Activated CD4-positive, alpha-beta T cell treated with anti-CD3 and anti-CD28 coated beads for 4 hours (primary cell): ENCODE measurements at regions not wholly inside any gene's neighbourhood (a gene's known extent, or its start where the extent isn't known, plus 50 kb on each side); places are given as distances from the start of the nearest gene placed in this dataset.
"Not testable (repeated sequence)": the region's sequence is repeated elsewhere in the genome, so short reads cannot be mapped to it uniquely, and the experiment has no call there.

ENCODE experiments used
- DNase-seq, 2 donors: peaks; one replicate each; pipeline ENCODE4 v3.0.0-alpha.2; 2020

- no peak for DNase-seq
Observed at GRCh38 chr13:63551731-63552130, 2136.1 kb upstream of the PCDH20 start.

GRCh38 chr13:63546524-63546923 lies 2130.9 kb upstream of the PCDH20 start:
- DNase-seq = no peak

- no peak for DNase-seq
Observed at GRCh38 chr13:63542770-63543169, 2127.1 kb upstream of the PCDH20 start.

- no peak for DNase-seq
Observed at GRCh38 chr13:63541336-63541735, 2125.7 kb upstream of the PCDH20 start.

GRCh38 chr13:63540061-63540460 lies 2124.4 kb upstream of the PCDH20 start:
- DNase-seq = no peak

GRCh38 chr13:63517371-63517770 lies 2101.7 kb upstream of the PCDH20 start:
- no peak for DNase-seq

GRCh38 chr13:63516124-63516523 lies 2100.5 kb upstream of the PCDH20 start:
- no peak for DNase-seq

GRCh38 chr13:63514886-63515285 lies 2099.2 kb upstream of the PCDH20 start:
- DNase-seq = no peak

- DNase-seq = no peak
Observed at GRCh38 chr13:63512095-63512494, 2096.4 kb upstream of the PCDH20 start.

- DNase-seq = no peak
Observed at GRCh38 chr13:63501702-63502101, 2086.1 kb upstream of the PCDH20 start.

GRCh38 chr13:63497601-63498000 lies 2082.0 kb upstream of the PCDH20 start:
- DNase-seq = no peak

- DNase-seq = no peak
Observed at GRCh38 chr13:63492604-63493003, 2077.0 kb upstream of the PCDH20 start.

GRCh38 chr13:63490149-63490548 lies 2074.5 kb upstream of the PCDH20 start:
- DNase-seq = no peak

- DNase-seq = no peak
Observed at GRCh38 chr13:63481334-63481733, 2065.7 kb upstream of the PCDH20 start.

GRCh38 chr13:63472711-63473110 lies 2057.1 kb upstream of the PCDH20 start:
- no peak for DNase-seq

GRCh38 chr13:63463782-63464610 lies 2048.3 kb upstream of the PCDH20 start:
- no peak for DNase-seq

GRCh38 chr13:63460462-63461090 lies 2044.9 kb upstream of the PCDH20 start:
- DNase-seq = no peak

GRCh38 chr13:63457186-63457585 lies 2041.5 kb upstream of the PCDH20 start:
- no peak for DNase-seq

GRCh38 chr13:63455938-63456337 lies 2040.3 kb upstream of the PCDH20 start:
- no peak for DNase-seq

GRCh38 chr13:63449550-63449949 lies 2033.9 kb upstream of the PCDH20 start:
- no peak for DNase-seq

GRCh38 chr13:63448692-63449091 lies 2033.0 kb upstream of the PCDH20 start:
- no peak for DNase-seq

GRCh38 chr13:63446329-63446728 lies 2030.7 kb upstream of the PCDH20 start:
- DNase-seq = no peak

- DNase-seq = not testable (repeated sequence)
Observed at GRCh38 chr13:63444225-63444624, 2028.6 kb upstream of the PCDH20 start.

GRCh38 chr13:63438951-63439350 lies 2023.3 kb upstream of the PCDH20 start:
- no peak for DNase-seq

GRCh38 chr13:63436325-63436668 lies 2020.6 kb upstream of the PCDH20 start:
- no peak for DNase-seq
